ENCODE measurements at regions not wholly inside any gene's neighbourhood (a gene's known extent, or its start where the extent isn't known, plus 50 kb on each side); places are given as distances from the start of the nearest gene placed in this dataset.

GRCh38 chr13:103931331-103931845 is 865.2 kb upstream of the SLC10A2 start:
- no peaks in the 10 kb centered on the region for H3K9me3 ChIP-seq (ENCODE audit: insufficient read depth, low read length, severe bottlenecking)
- H4K20me1 ChIP-seq (ENCODE audit: insufficient read depth, low read length), result no peaks in the 10 kb centered on the region
- no peaks in the 10 kb centered on the region for H3K4me1 ChIP-seq (ENCODE audit: insufficient read depth, low read length)
- no peak for ATAC-seq (ENCODE audit: insufficient read depth, low read depth)
- H3K27ac ChIP-seq (ENCODE audit: low read length), result no peak overlapping the region
- no peaks in the 10 kb centered on the region for H3K79me2 ChIP-seq (ENCODE audit: insufficient read depth, low read length)
- TF ChIP-seq CTCF (IDR thresholded peaks at IDR 0.05; ENCODE audit: borderline replicate concordance, extremely low read depth, low read length, poor library complexity, severe bottlenecking) (no peak), EZH2 (IDR thresholded peaks at IDR 0.05; ENCODE audit: borderline replicate concordance, low read depth, low read length, severe bottlenecking) (no peak)
- no peak for DNase-seq
- H3K36me3 ChIP-seq (ENCODE audit: insufficient read depth, low read length), result no peaks in the 10 kb centered on the region
- H2AFZ ChIP-seq (ENCODE audit: low read depth, low read length), result no peak overlapping the region
- no peak overlapping the region for H3K9ac ChIP-seq (ENCODE audit: low read depth, low read length)
- no peaks in the 10 kb centered on the region for H3K27me3 ChIP-seq (ENCODE audit: insufficient read depth, low read length, poor library complexity)
- H3K4me3 ChIP-seq (ENCODE audit: low read depth in 1 of 2, low read length in 2 of 2), result no peak overlapping the region
- no peak overlapping the region for H3K4me2 ChIP-seq (ENCODE audit: insufficient read depth, low read length)

- Histone ChIP-seq H3K4me3 (ENCODE audit: low read depth in 1 of 2, low read length in 2 of 2) (no peak overlapping the region), H4K20me1 (ENCODE audit: insufficient read depth, low read length) (no peaks in the 10 kb centered on the region), H2AFZ (ENCODE audit: low read depth, low read length) (no peak overlapping the region), H3K9me3 (ENCODE audit: insufficient read depth, low read length, severe bottlenecking) (no peaks in the 10 kb centered on the region), H3K27ac (ENCODE audit: low read length) (no peak overlapping the region), H3K4me2 (ENCODE audit: insufficient read depth, low read length) (no peak overlapping the region), H3K27me3 (ENCODE audit: insufficient read depth, low read length, poor library complexity) (no peaks in the 10 kb centered on the region), H3K36me3 (ENCODE audit: insufficient read depth, low read length) (no peaks in the 10 kb centered on the region), H3K4me1 (ENCODE audit: insufficient read depth, low read length) (no peaks in the 10 kb centered on the region), H3K9ac (ENCODE audit: low read depth, low read length) (no peak overlapping the region), H3K79me2 (ENCODE audit: insufficient read depth, low read length) (no peaks in the 10 kb centered on the region)
- TF ChIP-seq CTCF (IDR thresholded peaks at IDR 0.05; ENCODE audit: borderline replicate concordance, extremely low read depth, low read length, poor library complexity, severe bottlenecking), result no peak
- TF ChIP-seq EZH2 (IDR thresholded peaks at IDR 0.05; ENCODE audit: borderline replicate concordance, low read depth, low read length, severe bottlenecking), result no peak
- DNase-seq (no peak), ATAC-seq (ENCODE audit: insufficient read depth, low read depth) (no peak)
Measured at GRCh38 chr13:103926118-103926517, 859.9 kb upstream of the SLC10A2 start.

DNA sequence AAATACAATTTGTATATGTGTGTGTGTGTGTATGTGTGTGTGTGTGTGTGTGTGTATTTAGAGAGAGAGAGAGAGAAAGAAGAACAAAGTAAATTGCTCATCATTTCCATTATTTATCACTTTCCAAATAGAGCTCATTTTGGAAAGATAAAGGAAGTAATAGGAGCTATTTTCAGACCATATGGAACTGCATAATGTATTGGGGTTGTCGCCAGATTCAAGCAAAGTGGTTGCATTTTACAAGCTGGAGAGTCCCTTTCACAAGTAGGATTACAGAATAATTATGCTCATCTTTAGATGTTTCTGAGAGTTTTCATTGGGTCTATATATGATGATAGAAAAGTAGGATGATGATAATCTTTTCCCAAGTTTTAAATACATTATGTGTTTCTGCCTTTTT is 842.7 kb upstream of the SLC10A2 start:
- Histone ChIP-seq H3K4me1 (ENCODE audit: insufficient read depth, low read length) (no peaks in the 10 kb centered on the region), H2AFZ (ENCODE audit: low read depth, low read length) (no peak overlapping the region), H3K9me3 (ENCODE audit: insufficient read depth, low read length, severe bottlenecking) (no peaks in the 10 kb centered on the region), H3K4me3 (ENCODE audit: low read depth in 1 of 2, low read length in 2 of 2) (no peak overlapping the region), H3K9ac (ENCODE audit: low read depth, low read length) (no peak overlapping the region), H3K27ac (ENCODE audit: low read length) (no peak overlapping the region), H4K20me1 (ENCODE audit: insufficient read depth, low read length) (no peaks in the 10 kb centered on the region), H3K4me2 (ENCODE audit: insufficient read depth, low read length) (no peak overlapping the region), H3K27me3 (ENCODE audit: insufficient read depth, low read length, poor library complexity) (no peaks in the 10 kb centered on the region), H3K36me3 (ENCODE audit: insufficient read depth, low read length) (no peaks in the 10 kb centered on the region), H3K79me2 (ENCODE audit: insufficient read depth, low read length) (no peaks in the 10 kb centered on the region)
- no peak for TF ChIP-seq EZH2 (IDR thresholded peaks at IDR 0.05; ENCODE audit: borderline replicate concordance, low read depth, low read length, severe bottlenecking)
- TF ChIP-seq CTCF (IDR thresholded peaks at IDR 0.05; ENCODE audit: borderline replicate concordance, extremely low read depth, low read length, poor library complexity, severe bottlenecking), result no peak
- DNase-seq (no peak), ATAC-seq (ENCODE audit: insufficient read depth, low read depth) (no peak)

DNA sequence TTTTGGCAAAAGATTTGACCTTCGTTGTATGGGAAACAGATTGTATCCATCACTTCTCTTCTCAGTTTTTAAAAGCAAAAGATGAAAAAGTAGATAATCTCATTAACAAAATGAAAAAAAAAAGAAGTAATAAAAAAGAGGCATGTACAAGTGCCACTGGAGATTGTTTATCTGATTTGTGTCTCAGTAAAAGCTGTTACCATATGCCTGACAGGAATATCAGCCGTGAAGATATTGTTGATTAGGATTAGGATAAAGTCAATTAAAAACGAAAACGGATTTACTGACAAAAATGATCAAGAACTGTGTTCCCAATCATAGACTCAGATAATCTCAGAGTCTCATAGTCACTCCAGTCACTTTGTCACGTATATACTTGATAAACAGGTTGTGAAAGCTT is 842.1 kb upstream of the SLC10A2 start:
- H3K9ac ChIP-seq (ENCODE audit: low read depth, low read length), result no peak overlapping the region
- no peaks in the 10 kb centered on the region for H3K4me1 ChIP-seq (ENCODE audit: insufficient read depth, low read length)
- H3K36me3 ChIP-seq (ENCODE audit: insufficient read depth, low read length), result no peaks in the 10 kb centered on the region
- no peak overlapping the region for H3K4me2 ChIP-seq (ENCODE audit: insufficient read depth, low read length)
- no peak overlapping the region for H3K4me3 ChIP-seq (ENCODE audit: low read depth in 1 of 2, low read length in 2 of 2)
- no peaks in the 10 kb centered on the region for H3K27me3 ChIP-seq (ENCODE audit: insufficient read depth, low read length, poor library complexity)
- DNase-seq, result no peak
- no peak overlapping the region for H3K27ac ChIP-seq (ENCODE audit: low read length)
- H3K79me2 ChIP-seq (ENCODE audit: insufficient read depth, low read length), result no peaks in the 10 kb centered on the region
- ATAC-seq (ENCODE audit: insufficient read depth, low read depth), result no peak
- H3K9me3 ChIP-seq (ENCODE audit: insufficient read depth, low read length, severe bottlenecking), result no peaks in the 10 kb centered on the region
- H4K20me1 ChIP-seq (ENCODE audit: insufficient read depth, low read length), result no peaks in the 10 kb centered on the region
- TF ChIP-seq CTCF (IDR thresholded peaks at IDR 0.05; ENCODE audit: borderline replicate concordance, extremely low read depth, low read length, poor library complexity, severe bottlenecking) (no peak), EZH2 (IDR thresholded peaks at IDR 0.05; ENCODE audit: borderline replicate concordance, low read depth, low read length, severe bottlenecking) (no peak)
- H2AFZ ChIP-seq (ENCODE audit: low read depth, low read length), result no peak overlapping the region
